ENCODE measurements at regions not wholly inside any gene's neighbourhood (a gene's known extent, or its start where the extent isn't known, plus 50 kb on each side); places are given as distances from the start of the nearest gene placed in this dataset.
A peak's percentile ranks its signal among the peaks of the same experiment; 100 is the strongest.
"Not testable (repeated sequence)": the region's sequence is repeated elsewhere in the genome, so short reads cannot be mapped to it uniquely, and the experiment has no call there.

DNA sequence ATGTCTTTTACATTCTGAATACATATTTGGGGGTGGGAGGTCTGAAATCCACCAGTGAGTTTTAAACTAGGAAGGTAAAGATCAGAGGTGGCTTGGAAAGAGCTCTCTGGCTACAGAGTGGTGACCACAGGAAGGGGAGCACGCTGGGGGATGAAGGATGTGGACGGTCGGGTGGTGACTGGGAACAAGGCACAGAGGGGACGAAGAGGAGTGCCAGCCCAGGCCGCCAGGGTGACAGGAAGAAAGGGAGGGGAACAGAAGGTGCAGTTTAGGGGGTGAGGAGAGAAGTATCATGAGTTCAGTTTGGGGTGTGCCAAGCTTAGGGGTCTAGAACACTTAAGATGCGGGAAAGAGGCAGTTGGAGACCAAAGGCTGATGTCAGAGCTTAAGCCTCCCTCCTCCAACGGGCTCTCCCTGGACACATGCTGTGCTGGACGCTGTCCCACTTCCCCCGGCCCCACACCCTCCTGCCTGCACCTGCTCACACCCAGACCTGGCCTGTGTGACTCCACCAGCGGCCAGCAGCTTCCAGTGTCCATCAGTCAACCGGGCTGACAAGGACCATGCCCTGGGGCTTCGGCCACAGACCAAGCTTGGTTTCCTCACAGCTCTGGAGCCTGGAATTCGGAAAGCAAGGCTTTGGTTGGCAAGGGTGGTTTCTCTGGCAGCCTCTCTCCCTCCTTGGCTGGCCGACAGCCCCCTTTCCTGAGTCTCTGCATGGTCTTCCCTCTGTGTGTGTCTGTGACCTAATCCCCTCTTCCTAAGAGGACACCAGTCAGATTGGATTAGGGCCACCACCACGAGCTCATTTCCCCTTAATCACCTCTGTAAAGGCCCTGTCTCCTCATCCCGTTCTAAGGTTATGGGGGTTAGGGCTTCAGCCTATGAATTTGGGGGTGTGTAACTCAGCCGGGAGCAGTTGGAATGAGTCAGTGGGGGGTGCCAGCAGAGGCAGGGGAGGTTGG lies 120.4 kb upstream of the IQSEC1 start:
- peak; percentile 54 for DNase-seq

GRCh38 chr3:13192471-13193213 lies 119.4 kb upstream of the IQSEC1 start:
- DNase-seq = no peak

GRCh38 chr3:13191016-13191415 lies 117.8 kb upstream of the IQSEC1 start:
- no peak for DNase-seq

- DNase-seq = no peak
These were observed 117.1 kb upstream of the IQSEC1 start for GRCh38 chr3:13190378-13190765.

- peak; percentile 25 for DNase-seq
These were observed 116.6 kb upstream of the IQSEC1 start for GRCh38 chr3:13189639-13190377.

GRCh38 chr3:13188975-13189374 lies 115.7 kb upstream of the IQSEC1 start:
- no peak for DNase-seq

GRCh38 chr3:13188181-13188779 lies 115.1 kb upstream of the IQSEC1 start:
- no peak for DNase-seq

DNA sequence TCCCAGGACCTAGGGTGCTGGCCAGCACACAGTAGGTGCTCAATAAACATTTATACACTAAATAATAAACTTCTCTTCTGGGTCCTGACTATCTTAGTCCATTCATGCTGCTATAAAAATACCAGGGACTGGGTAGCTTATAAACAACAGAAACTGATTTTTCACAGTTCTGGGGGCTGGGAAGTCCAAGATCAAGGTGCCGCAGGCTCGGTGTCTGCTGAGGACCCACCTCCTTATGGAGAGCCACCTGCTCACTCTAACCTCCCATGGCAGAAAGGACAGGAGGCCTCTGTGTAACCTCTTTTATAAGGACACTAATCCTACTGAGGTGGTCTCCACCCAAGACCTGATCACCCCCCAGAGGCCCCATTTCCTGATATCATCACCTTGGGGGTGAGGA lies 114.4 kb upstream of the IQSEC1 start:
- DNase-seq = no peak

- DNase-seq = no peak
These were observed 113.2 kb upstream of the IQSEC1 start for GRCh38 chr3:13186435-13186815.

DNA sequence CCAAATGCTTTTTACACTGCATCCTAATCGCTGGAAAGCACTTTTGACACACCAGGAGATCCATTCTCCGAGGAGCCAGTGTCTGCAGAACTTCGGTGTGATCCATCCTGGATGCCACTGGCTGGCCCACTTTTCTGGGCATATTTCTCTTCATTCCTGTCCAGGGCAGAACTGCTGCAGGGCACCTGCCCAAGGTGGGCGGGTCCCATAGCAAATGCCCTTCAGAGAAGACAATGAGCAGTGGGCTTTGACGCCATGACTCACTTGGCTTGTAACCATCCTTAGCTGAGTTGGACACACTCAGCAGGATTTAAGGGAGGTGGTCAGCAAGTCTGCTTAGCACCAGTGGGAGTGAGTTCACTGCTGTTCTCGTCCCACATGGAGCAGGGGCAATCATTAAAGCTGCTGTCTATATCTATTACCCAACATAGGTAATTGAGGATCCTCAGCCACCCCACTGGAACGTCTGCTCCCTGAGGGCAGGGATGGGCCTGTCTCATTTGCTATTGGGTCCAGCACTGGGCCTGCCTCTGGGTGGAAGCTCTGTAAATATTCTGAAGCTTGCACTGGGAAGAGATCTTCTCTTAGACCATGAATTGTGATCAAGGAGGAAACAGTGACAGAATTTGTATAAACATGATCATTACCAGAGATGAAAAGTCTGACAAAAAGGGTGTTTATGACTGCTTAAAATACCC lies 112.7 kb upstream of the IQSEC1 start:
- no peak for DNase-seq

DNA sequence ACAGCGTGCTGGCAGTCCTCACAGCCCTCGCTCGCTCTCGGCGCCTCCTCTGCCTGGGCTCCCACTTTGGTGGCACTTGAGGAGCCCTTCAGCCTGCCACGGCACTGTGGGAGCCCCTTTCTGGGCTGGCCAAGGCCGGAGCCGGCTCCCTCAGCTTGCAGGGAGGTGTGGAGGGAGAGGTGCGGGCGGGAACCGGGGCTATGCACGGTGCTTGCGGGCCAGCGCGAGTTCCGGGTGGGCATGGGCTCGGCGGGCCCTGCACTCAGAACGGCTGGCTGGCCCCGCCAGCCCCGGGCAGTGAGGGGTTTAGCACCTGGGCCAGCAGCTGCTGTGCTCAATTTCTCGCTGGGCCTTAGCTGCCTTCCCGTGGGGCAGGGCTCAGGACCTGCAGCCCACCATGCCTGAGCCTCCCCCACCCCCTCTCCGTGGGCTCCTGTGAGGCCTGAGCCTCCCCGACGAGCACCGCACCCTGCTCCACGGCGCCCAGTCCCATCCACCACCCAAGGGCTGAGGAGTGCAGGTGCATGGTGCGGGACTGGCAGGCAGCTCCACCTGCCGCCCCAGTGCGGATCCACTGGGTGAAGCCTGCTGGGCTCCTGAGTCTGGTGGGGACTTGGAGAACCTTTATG lies 106.5 kb upstream of the IQSEC1 start:
- not testable (repeated sequence) for DNase-seq

DNA sequence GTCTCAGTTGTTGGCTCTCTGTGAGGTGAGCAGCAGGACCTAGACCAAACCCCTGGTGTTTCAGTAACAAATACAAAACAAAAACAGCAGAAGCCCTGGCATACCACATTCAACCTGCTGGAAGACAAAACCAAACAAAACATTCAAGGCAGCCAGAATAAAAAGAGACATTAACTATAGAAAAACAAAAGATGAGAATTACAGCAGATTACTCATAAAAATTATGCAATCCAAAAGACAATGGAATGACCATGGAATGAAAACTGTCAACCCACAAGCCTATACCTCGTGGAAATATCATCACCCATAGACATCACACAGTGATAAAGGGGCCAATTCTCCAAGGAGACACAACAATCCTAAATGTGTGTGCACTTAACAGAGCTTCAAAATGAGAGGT lies 106.0 kb upstream of the IQSEC1 start:
- DNase-seq = no peak

- DNase-seq = no peak
These were observed 104.9 kb upstream of the IQSEC1 start for GRCh38 chr3:13178107-13178506.

DNA sequence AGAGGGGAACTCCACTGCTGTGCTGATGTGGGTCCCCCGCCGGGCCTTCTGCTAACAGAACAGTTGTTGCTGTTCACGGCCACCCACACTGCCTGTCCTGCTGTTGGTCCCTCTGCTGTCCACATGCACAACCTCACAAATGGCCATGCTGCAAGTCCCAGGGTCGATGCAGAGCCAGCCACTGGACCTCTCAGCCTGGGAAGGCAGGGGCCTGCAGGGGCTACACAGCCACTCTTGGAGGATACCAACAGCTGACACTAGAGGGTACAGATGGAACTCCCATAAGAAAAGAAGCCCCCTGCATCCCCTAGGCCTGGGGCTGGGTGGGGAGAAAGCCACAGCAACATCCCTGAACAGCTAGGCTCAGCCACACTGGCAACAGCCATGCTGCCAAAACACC lies 104.4 kb upstream of the IQSEC1 start:
- no peak for DNase-seq

DNA sequence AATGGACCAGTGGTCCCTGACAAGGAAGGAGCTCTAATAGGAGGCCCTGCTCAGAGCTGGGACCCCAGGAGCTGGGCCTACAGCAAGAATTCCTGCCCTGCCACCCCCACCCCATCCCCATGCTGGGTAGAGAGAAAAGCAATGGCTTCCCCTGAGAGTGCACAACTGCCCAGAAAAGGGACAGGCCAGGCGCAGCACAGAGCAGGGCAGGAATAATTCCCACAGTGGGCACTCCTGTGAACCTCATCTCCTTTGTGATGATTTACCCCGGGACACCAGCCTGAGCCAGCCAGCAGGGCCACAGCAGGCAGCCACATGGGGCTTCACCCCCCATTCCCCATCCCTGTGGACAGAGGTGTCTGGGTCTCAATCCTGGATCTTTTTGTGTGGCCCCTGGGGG lies 104.0 kb upstream of the IQSEC1 start:
- DNase-seq = no peak

DNA sequence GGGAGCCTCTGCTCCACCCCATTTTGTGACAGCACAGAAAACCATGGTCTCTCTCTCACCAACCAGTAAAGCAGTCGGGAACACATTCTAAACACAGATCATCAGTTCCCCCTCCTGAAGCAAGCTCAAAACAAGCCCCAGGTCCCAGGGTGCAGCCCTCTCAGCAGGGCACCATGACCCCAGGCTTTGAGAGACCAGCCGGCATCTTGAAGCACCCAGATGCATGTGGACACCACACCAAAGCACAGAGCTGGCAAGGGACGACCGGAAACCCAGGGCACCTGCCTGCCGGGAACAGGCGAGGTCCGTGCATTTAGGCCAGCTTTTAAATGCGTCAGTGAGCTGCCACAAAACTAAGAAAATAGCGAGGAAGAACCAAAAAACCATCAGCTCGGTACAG lies 103.2 kb upstream of the IQSEC1 start:
- DNase-seq = no peak

DNA sequence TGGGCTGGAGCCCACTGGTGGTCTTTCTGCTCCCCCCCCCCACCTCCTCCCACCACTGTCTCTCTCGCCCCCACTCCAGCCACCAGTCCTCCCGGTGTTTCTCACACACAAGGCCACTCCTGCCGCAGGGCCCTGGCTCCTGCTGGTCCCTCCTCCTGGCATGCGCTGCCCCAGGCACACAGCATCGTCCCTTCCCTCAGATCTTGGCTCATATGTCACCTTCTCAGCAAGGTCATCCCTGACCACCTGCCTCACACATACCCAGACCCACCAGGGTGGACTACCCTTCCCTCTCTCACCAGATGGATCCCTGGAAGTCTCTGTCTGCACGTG lies 101.5 kb upstream of the IQSEC1 start:
- DNase-seq = no peak

GRCh38 chr3:13174011-13174802 lies 101.0 kb upstream of the IQSEC1 start:
- DNase-seq = no peak

- DNase-seq = no peak
These were observed 100.0 kb upstream of the IQSEC1 start for GRCh38 chr3:13173186-13173585.

GRCh38 chr3:13172644-13173013 lies 99.4 kb upstream of the IQSEC1 start:
- DNase-seq = no peak

Data from tongue (tissue), 1 donor.